ENCODE measurements at regions not wholly inside any gene's neighbourhood (a gene's known extent, or its start where the extent isn't known, plus 50 kb on each side); places are given as distances from the start of the nearest gene placed in this dataset.
"Not testable (repeated sequence)": the region's sequence is repeated elsewhere in the genome, so short reads cannot be mapped to it uniquely, and the experiment has no call there.

DNA sequence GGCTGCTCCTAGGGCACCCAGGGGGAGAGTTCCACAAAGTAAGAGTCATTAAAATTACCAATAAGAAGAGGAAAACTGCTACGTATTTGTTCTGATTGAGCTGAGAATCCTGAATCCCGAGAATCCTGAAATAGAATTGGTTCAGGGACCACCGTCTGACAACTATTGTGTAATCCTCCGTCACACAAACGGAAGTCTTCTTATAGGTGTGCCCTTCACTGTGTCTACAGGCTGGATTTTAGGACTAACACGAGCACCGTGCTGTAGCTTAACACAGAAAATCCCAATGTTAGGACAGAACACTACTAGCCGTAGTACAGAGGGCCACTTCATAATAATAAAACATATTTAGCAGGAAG is 50.6 kb upstream of the RNF182 start:
- DNase-seq = no peak

DNA sequence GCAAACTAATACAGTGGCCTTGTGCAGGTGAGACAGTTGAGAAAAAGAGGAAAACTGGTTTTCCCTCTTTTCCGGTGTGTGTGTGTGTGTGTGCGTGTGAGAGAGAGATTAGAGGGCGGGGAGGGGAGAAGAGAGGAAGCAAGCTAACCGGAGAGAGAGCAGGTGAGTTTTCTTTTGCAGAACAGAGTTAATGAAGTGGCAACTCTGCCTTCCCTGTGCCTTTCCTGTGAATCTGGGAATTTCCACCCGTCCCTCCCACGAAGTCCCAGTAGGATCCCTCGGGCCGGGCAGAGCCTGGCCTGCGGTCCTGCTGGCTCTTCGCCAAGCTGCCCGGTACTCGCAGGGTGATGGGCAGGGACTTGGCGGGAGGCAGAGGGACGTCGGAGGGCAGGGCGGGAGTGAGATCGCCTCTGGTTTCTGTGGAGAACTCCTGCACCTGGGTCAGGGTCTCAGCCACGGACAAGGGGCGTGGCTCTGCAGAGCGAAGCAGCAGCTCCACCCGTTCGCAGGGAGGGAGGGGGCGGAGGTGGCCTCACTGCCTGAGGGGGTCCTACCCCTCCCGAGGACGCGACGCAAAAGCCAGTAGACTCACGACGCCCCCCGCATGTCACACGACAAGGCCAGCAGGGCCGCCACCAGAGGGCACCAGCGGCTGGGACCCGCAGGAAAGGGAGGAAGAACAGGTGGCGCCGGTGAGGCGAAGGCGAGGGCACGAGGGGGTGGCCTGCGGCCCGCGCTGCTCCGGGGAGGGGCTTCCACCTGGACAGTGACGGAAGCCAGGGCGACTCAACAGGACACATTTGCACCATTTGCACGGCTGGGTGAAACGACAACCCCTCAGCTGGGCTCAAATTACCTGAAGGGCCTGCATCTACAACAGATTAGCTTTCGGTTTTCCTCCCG is 51.2 kb upstream of the RNF182 start:
- peak; percentile 77 to 94 (median 91) for DNase-seq

DNA sequence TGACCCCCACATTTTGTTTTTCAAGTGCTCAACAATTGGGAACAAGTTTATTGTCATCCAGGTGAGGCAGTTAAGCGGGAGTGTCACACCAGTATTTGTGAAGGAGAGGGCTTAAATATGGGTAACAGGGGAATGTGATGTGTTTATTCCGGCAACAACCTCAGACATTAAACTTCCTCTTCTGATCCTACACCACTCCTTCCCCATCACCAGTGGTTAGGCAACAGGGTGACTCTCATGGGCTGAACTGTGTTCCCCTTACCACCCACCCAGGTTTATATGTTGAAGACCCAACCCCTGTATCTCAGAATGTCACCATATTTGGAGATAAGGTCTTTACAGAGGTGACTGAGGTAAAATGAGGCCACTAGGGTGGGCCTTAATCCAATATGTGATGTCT is 52.1 kb upstream of the RNF182 start:
- no peak for DNase-seq

DNA sequence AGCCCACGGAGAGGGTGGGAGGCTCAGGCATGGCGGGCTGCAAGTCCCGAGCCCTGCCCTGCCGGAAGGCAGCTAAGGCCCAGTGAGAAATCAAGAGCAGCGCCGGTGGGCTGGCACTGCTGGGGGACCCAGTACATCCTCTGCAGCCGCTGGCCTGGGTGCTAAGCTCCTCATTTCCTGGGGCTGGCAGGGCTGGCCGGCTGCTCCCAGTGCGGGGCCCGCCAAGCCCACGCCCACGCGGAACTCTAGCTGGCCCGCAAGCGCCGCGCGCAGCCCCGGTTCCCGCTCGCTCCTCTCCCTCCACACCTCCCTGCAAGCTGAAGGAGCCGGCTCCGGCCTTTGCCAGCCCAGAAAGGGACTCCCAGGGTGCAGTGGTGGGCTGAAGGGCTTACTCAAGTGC is 52.7 kb upstream of the RNF182 start:
- not testable (repeated sequence) for DNase-seq

DNA sequence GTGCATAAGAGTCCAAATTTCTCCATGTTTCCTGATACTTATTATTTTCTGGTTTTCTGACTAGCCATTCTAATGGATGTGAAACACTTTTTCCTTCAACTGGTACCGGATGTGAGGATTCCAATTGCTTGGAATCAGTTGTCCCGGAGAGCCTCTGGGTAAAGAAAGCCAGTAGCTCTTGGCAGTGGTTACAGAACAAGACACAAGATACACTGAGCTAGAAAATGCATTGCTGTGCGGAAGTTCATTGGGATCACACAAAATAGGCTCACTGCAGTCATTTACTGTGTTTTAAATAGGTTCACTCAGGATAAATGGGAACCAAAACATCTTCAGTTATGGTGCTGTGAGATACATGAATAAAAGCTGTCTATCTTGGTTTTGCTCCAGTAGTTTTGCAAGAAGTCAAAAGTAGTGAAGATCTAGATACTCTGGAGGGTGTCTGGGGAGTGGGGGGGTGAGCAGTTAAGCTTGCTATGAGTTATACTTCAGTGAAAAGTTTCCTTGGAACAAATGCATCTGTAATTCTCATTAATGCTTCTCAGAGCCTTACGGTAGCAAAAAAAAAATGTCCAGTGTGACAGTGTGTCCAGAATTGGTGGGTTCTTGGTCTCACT is 54.4 kb upstream of the RNF182 start:
- DNase-seq = no peak

DNA sequence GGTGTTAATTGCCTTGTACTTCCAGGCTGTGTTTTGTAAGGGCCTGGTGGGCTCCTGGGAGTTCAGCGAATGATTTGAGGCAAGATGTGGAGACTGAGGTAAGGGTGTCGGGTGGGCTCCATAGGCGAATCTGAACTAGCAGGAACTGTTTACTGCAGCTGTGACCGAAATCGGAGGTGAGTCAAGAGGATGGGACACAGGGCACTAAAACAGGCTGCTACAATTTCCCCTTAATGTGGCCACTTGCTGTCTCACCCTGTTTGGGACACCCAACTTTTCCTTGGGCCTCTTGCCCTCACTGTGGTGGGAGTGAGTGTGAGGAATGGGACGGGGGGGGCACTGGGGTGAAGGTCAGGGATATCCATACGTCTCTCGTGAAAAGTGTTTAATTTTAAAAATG is 53.9 kb upstream of the MCUR1 start:
- no peak for DNase-seq

- DNase-seq = no peak
Observed at GRCh38 chr6:13866301-13866700, 51.9 kb upstream of the MCUR1 start.

DNA sequence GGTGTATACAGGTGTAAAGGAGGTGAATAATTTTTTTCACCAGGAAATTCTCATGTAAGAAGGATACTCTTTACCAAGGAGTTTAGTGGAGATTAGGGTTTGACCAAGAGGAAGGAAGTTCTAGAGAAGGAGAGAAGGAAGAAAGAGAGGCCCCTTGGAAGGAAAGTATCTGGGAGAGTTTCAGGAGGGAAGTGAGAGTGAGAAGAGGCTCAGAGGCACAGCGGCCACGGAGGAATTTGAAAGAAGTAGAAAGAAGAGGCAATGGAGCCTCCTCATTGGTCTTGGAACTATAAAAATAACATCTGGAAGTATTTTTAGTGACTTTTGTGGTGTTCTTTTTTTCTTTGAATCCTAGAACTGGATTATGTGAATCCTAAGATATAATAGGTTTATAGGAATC is 50.8 kb upstream of the MCUR1 start:
- no peak for DNase-seq

DNA sequence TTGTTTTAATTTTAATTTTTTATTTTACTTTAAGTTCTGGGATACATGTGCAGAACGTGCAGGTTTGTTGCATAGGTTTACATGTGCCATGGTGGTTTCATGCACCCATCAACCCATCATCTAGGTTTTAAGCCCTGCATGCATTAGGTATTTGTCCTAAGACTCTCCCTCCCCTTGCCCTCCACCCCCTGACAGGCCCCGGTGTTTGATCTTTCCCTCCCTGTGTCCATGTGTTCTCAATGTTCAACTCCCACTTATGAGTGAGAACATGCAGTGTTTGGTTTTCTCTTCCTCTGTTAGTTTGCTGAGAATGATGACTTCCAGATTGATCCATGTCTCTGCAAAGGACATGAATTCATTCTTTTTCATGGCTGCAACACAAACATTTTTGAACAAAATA is 50.3 kb upstream of the MCUR1 start:
- not testable (repeated sequence) for DNase-seq

Data from NCI-H1417 (cell line).